Gastrocnemius medialis (tissue), 4 donors: ENCODE measurements at regions not wholly inside any gene's neighbourhood (a gene's known extent, or its start where the extent isn't known, plus 50 kb on each side); places are given as distances from the start of the nearest gene placed in this dataset.

Experiments
- ATAC-seq, 2 donors: fragments of 150-250 bp; one replicate each; pipeline ENCODE4 v1.9.1; 2016
- DNase-seq, 2 donors: peaks; one replicate each; pipeline ENCODE4 v3.0.0-alpha.2; 2019
- H3K27ac ChIP-seq, 4 donors: fragments of 200-600 bp; sonication (generic); 1 replicate in 1 of 4; 2 replicates in 3 of 4; pipeline ENCODE4 v1.5.1; 2016 to 2018; ENCODE audit warnings: mild to moderate bottlenecking in 2 of 4, moderate library complexity in 1 of 4
- H3K27me3 ChIP-seq, 3 donors: fragments of 200-600 bp; sonication (generic) in 2 of 3; 1 replicate in 1 of 3; 2 replicates in 2 of 3; pipeline versions ENCODE4 v1.5.1 to v1.6.0; 2016 to 2019; ENCODE audit warnings: mild to moderate bottlenecking in 1 of 3, moderate library complexity in 1 of 3
- H3K36me3 ChIP-seq, 2 donors: fragments of 200-600 bp; sonication (generic) in 1 of 2; one replicate each; pipeline ENCODE4 v1.5.1; 2017 to 2018
- H3K4me1 ChIP-seq, 2 donors: fragments of 200-600 bp; sonication (generic) in 1 of 2; one replicate each; pipeline ENCODE4 v1.5.1; 2016 to 2017; ENCODE audit warnings: mild to moderate bottlenecking in 2 of 2
- H3K4me3 ChIP-seq, 4 donors: fragments of 200-600 bp; sonication (generic) in 3 of 4; 1 replicate in 1 of 4; 2 replicates in 3 of 4; pipeline ENCODE4 v1.5.1; 2016 to 2019; ENCODE audit warnings: mild to moderate bottlenecking in 2 of 4
- H3K9me3 ChIP-seq, 3 donors: fragments of 200-600 bp; sonication (generic) in 2 of 3; 1 replicate in 1 of 3; 2 replicates in 2 of 3; pipeline ENCODE4 v1.5.1; 2016 to 2019
- POLR2A ChIP-seq, 2 donors: fragments of 450-650 bp; IDR thresholded peaks; one replicate each; pipeline ENCODE4 v1.6.1; 2017; ENCODE audit warnings: antibody characterized with exemption in 2 of 2, mild to moderate bottlenecking in 2 of 2, moderate library complexity in 2 of 2
- in situ Hi-C, 4 donors: fragments of 200-750 bp; cut with MboI; loops; one replicate each; pipeline versions ENCODE4 v1.15.0 to v1.8.0; 2017; ENCODE audit warnings: low sequenced_read_pairs in 4 of 4
- intact Hi-C: fragments of 100-400 bp; cut with DNase I; formaldehyde crosslinking; loops from one replicate; pipeline ENCODE4 v1.15.1; 2023; ENCODE audit warnings: low total_unique reads
- TF ChIP-seq, protein P1 (sequence below), 5 experiments: fragments of 450-650 bp in 3 of 5; fragments of 200-600 bp in 2 of 5; sonication (generic) in 2 of 5; IDR thresholded peaks in 4 of 5; conservative IDR thresholded peaks in 1 of 5; 1 replicate in 4 of 5; 2 replicates in 1 of 5; pipeline ENCODE4 v1.5.1; 2016 to 2019; ENCODE audit warnings: antibody characterized with exemption in 5 of 5, mild to moderate bottlenecking in 3 of 5, moderate library complexity in 3 of 5

DNA sequence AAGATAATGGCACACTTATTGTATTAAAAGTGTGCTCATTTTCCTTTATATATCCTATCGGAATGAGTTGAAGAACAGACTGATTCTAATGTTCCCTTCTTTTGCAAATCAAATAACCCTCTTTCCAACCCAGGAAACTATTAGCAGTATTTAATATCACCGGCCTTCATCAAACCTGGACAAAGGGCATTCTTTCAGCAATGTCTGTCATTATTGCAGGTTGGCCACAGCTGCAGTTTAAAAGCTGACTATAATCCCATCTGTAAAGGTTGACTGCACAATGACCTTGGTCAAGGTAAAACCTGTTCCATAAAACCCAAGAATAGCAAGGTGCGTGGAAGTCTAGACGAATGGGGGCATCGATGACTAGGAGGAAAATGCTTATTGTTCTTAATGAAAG, 472.3 kb upstream of the SOX5 start:
- intact Hi-C loops (no loop called here), in situ Hi-C loops (no loop called here)
- Histone ChIP-seq H3K4me3 (no peak overlapping the region), H3K27ac (no peak overlapping the region), H3K36me3 (no peaks in the 10 kb centered on the region), H3K27me3 (no peaks in the 10 kb centered on the region), H3K9me3 (no peaks in the 10 kb centered on the region), H3K4me1 (no peaks in the 10 kb centered on the region)
- TF ChIP-seq, protein P1, sequence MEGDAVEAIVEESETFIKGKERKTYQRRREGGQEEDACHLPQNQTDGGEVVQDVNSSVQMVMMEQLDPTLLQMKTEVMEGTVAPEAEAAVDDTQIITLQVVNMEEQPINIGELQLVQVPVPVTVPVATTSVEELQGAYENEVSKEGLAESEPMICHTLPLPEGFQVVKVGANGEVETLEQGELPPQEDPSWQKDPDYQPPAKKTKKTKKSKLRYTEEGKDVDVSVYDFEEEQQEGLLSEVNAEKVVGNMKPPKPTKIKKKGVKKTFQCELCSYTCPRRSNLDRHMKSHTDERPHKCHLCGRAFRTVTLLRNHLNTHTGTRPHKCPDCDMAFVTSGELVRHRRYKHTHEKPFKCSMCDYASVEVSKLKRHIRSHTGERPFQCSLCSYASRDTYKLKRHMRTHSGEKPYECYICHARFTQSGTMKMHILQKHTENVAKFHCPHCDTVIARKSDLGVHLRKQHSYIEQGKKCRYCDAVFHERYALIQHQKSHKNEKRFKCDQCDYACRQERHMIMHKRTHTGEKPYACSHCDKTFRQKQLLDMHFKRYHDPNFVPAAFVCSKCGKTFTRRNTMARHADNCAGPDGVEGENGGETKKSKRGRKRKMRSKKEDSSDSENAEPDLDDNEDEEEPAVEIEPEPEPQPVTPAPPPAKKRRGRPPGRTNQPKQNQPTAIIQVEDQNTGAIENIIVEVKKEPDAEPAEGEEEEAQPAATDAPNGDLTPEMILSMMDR (IDR thresholded peaks at IDR 0.05 in 4 of 5, conservative IDR thresholded peaks at IDR 0.05 in 1 of 5) = no peak
- no peak for TF ChIP-seq POLR2A (IDR thresholded peaks at IDR 0.05)
- DNase-seq = no peak
- no peak for ATAC-seq

DNA sequence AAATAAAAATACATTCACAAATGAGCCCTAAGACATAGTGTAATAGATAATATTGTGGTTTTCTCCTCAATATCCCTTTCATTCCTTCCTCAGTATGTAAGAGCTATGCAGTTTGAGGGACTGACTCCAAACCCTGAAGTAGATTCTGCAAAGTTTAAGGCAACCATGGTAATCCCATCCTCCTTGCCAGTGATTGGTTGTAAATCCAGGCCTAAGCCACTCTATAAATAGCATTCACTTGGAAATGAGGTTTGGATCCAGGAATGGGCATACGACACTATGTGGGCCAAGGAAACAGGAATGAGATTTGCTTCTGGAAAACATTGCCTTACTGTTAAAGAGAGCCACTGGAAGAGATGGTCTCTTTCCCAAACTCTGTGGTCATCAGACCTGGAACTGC, 468.7 kb upstream of the SOX5 start:
- TF ChIP-seq POLR2A (IDR thresholded peaks at IDR 0.05) = no peak
- no peak for DNase-seq
- Histone ChIP-seq H3K4me1 (no peaks in the 10 kb centered on the region), H3K4me3 (no peak overlapping the region), H3K36me3 (no peaks in the 10 kb centered on the region), H3K9me3 (no peaks in the 10 kb centered on the region), H3K27me3 (no peaks in the 10 kb centered on the region), H3K27ac (no peak overlapping the region)
- no peak for ATAC-seq
- in situ Hi-C loops = no loop called here
- intact Hi-C loops = no loop called here

DNA sequence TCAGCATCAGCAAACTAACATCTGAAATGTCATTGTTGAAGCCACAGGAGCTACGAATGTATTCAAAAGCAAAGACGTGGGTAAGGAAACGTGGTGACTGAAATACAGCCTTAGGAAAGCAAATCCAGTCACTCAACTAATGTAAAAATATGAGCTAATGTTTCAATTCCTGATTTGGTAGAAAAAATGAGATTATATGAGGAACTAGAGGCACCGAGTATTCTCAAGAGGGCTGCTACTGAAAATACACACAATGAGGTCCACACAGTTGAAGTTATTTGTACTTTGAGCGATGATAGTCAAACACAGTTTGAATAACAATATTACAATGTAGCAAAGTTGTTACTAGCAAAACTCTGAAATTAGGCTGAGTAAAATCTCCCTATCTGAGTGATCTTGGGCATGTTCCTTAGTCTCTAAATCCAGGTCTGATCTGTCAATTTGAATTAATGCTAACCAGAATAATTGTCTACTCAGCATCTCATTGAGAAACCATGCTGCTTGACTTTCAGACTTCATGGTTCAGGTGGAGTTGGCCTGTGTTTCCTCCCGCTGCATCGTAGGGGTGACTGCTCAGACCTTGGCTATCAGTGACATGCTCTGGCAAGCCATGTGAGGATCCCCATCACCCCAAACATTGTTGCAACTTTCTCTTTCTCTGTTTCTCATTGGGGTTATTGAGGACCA, 467.1 kb upstream of the SOX5 start:
- Histone ChIP-seq H3K9me3 (no peaks in the 10 kb centered on the region), H3K27ac (no peak overlapping the region), H3K4me3 (no peak overlapping the region), H3K4me1 (no peaks in the 10 kb centered on the region), H3K36me3 (no peaks in the 10 kb centered on the region), H3K27me3 (no peaks in the 10 kb centered on the region)
- ATAC-seq (no peak), DNase-seq (no peak)
- TF ChIP-seq POLR2A (IDR thresholded peaks at IDR 0.05) = no peak
- TF ChIP-seq, protein P1 (IDR thresholded peaks at IDR 0.05 in 4 of 5, conservative IDR thresholded peaks at IDR 0.05 in 1 of 5) = no peak
- in situ Hi-C loops (no loop called here), intact Hi-C loops (no loop called here)

- in situ Hi-C loops (no loop called here), intact Hi-C loops (no loop called here)
- ATAC-seq (no peak), DNase-seq (no peak)
- H3K9me3 ChIP-seq = no peaks in the 10 kb centered on the region
- no peaks in the 10 kb centered on the region for H3K36me3 ChIP-seq
- H3K27ac ChIP-seq = no peak overlapping the region
- TF ChIP-seq, protein P1 (IDR thresholded peaks at IDR 0.05 in 4 of 5, conservative IDR thresholded peaks at IDR 0.05 in 1 of 5) = no peak
- TF ChIP-seq POLR2A (IDR thresholded peaks at IDR 0.05) = no peak
- H3K4me1 ChIP-seq = no peaks in the 10 kb centered on the region
- H3K4me3 ChIP-seq = no peak overlapping the region
- no peaks in the 10 kb centered on the region for H3K27me3 ChIP-seq
These were observed 466.5 kb upstream of the SOX5 start for GRCh38 chr12:24415934-24416333.

GRCh38 chr12:24414480-24414879, 465.0 kb upstream of the SOX5 start:
- H3K4me1 ChIP-seq = no peaks in the 10 kb centered on the region
- in situ Hi-C loops (no loop called here), intact Hi-C loops (no loop called here)
- DNase-seq (no peak), ATAC-seq (no peak)
- no peak overlapping the region for H3K27ac ChIP-seq
- H3K27me3 ChIP-seq = no peaks in the 10 kb centered on the region
- no peak overlapping the region for H3K4me3 ChIP-seq
- TF ChIP-seq POLR2A (IDR thresholded peaks at IDR 0.05) = no peak
- TF ChIP-seq, protein P1 (IDR thresholded peaks at IDR 0.05 in 4 of 5, conservative IDR thresholded peaks at IDR 0.05 in 1 of 5) = no peak
- no peaks in the 10 kb centered on the region for H3K9me3 ChIP-seq
- H3K36me3 ChIP-seq = no peaks in the 10 kb centered on the region
